ENCODE measurements at regions not wholly inside any gene's neighbourhood (a gene's known extent, or its start where the extent isn't known, plus 50 kb on each side); places are given as distances from the start of the nearest gene placed in this dataset.

- TF ChIP-seq REPIN1 (tag by site-specific recombination; IDR thresholded peaks at IDR 0.05; ENCODE audit: low read depth) (no peak), CTCF (tag by site-specific recombination; IDR thresholded peaks at IDR 0.05) (no peak), ZNF248 (tag by site-specific recombination; IDR thresholded peaks at IDR 0.05) (no peak), REST (tag by site-specific recombination; IDR thresholded peaks at IDR 0.05) (no peak), PATZ1 (tag by site-specific recombination; IDR thresholded peaks at IDR 0.05) (no peak)
Observed at GRCh38 chr3:102084006-102084405, 234.7 kb downstream of the NFKBIZ start.

Measured in HEK293 (cell line).